ENCODE measurements at regions not wholly inside any gene's neighbourhood (a gene's known extent, or its start where the extent isn't known, plus 50 kb on each side); places are given as distances from the start of the nearest gene placed in this dataset.

GRCh38 chr10:81403451-81403850 lies 471.5 kb upstream of the NRG3 start:
- TF ChIP-seq CTCF (IDR thresholded peaks at IDR 0.05) (no peak), POLR2AphosphoS5 (IDR thresholded peaks at IDR 0.05) (no peak), EP300 (IDR thresholded peaks at IDR 0.05) (no peak)
